ENCODE measurements at regions not wholly inside any gene's neighbourhood (a gene's known extent, or its start where the extent isn't known, plus 50 kb on each side); places are given as distances from the start of the nearest gene placed in this dataset.

DNA sequence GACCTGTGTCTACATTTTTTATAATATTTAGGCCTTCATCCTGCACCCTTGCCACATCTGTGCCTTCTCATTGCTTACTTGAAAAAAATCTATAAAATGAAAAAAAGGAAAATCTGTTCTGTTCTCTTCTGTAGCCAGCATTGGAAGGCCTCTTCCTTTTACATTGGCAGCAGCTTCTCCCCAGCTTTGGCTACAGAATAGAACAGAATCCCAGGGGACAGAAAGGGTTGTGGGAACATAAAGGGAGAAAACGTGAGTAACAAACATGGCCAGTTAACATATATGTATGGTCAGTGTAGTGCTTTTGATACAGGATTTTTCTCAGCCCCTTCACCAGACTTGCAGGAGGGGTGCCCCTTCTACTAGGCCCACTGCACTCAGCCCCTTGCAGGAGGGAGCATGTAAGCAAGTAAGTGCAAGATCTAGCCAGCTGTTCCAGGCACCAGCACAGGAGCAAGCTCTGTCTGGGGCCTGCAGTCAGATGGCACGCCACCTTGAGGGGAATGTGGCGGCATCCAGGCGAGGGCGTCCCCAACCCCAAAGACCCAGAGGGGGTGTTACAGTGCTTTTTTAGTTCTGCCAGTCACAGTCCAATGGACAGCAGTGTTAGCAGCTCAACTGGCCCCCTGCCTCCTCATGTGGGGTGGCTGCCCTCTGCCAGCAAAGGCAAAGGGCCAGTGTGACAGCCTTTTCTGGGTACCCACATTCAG, 330.5 kb upstream of the ZNF462 start:
- Histone ChIP-seq H3K4me1 (ENCODE audit: insufficient read depth) (no peaks in the 10 kb centered on the region), H3K36me3 (replicated peaks; ENCODE audit: insufficient read depth, low read depth) (no peaks in the 10 kb centered on the region), H3K9me3 (ENCODE audit: low read depth) (no peaks in the 10 kb centered on the region), H4K20me1 (ENCODE audit: insufficient read depth, poor library complexity, severe bottlenecking) (no peaks in the 10 kb centered on the region), H2AFZ (no peak overlapping the region), H3K4me2 (no peak overlapping the region), H3K4me3 (no peak overlapping the region), H3K27me3 (no peaks in the 10 kb centered on the region), H3K9me2 (replicated peaks; ENCODE audit: insufficient read depth) (no peaks in the 10 kb centered on the region), H3K79me2 (no peaks in the 10 kb centered on the region), H3K27ac (no peak overlapping the region)
- DNase-seq (ENCODE audit: low spot score) = no peak
- WGBS (ENCODE audit: low lambda C conversion rate, missing lambda C conversion rate) = 96% methylated on average over 5 of the region's 5 CpGs
- TF ChIP-seq EZH2 (IDR thresholded peaks at IDR 0.05; ENCODE audit: borderline replicate concordance) (no peak), EZH2phosphoT487 (IDR thresholded peaks at IDR 0.05; ENCODE audit: low read depth, severe bottlenecking, unreplicated experiment) (no peak)
- TF ChIP-seq, protein P1, sequence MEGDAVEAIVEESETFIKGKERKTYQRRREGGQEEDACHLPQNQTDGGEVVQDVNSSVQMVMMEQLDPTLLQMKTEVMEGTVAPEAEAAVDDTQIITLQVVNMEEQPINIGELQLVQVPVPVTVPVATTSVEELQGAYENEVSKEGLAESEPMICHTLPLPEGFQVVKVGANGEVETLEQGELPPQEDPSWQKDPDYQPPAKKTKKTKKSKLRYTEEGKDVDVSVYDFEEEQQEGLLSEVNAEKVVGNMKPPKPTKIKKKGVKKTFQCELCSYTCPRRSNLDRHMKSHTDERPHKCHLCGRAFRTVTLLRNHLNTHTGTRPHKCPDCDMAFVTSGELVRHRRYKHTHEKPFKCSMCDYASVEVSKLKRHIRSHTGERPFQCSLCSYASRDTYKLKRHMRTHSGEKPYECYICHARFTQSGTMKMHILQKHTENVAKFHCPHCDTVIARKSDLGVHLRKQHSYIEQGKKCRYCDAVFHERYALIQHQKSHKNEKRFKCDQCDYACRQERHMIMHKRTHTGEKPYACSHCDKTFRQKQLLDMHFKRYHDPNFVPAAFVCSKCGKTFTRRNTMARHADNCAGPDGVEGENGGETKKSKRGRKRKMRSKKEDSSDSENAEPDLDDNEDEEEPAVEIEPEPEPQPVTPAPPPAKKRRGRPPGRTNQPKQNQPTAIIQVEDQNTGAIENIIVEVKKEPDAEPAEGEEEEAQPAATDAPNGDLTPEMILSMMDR (IDR thresholded peaks at IDR 0.05; ENCODE audit: poor library complexity) = no peak

- no peak overlapping the region for H3K4me2 ChIP-seq
- H3K79me2 ChIP-seq = no peaks in the 10 kb centered on the region
- no peak overlapping the region for H3K4me3 ChIP-seq
- no peak overlapping the region for H2AFZ ChIP-seq
- H3K4me1 ChIP-seq (ENCODE audit: insufficient read depth) = no peaks in the 10 kb centered on the region
- TF ChIP-seq EZH2phosphoT487 (IDR thresholded peaks at IDR 0.05; ENCODE audit: low read depth, severe bottlenecking, unreplicated experiment) = no peak
- no peak for TF ChIP-seq EZH2 (IDR thresholded peaks at IDR 0.05; ENCODE audit: borderline replicate concordance)
- TF ChIP-seq, protein P1 (IDR thresholded peaks at IDR 0.05; ENCODE audit: poor library complexity) = no peak
- H3K9me2 ChIP-seq (replicated peaks; ENCODE audit: insufficient read depth) = no peaks in the 10 kb centered on the region
- H4K20me1 ChIP-seq (ENCODE audit: insufficient read depth, poor library complexity, severe bottlenecking) = no peaks in the 10 kb centered on the region
- H3K27ac ChIP-seq = no peak overlapping the region
- DNase-seq (ENCODE audit: low spot score) = no peak
- no peaks in the 10 kb centered on the region for H3K27me3 ChIP-seq
- H3K36me3 ChIP-seq (replicated peaks; ENCODE audit: insufficient read depth, low read depth) = no peaks in the 10 kb centered on the region
- H3K9me3 ChIP-seq (ENCODE audit: low read depth) = no peaks in the 10 kb centered on the region
- WGBS (ENCODE audit: low lambda C conversion rate, missing lambda C conversion rate) = 93% methylated on average over 3 of the region's 3 CpGs
These were observed 328.2 kb upstream of the ZNF462 start for GRCh38 chr9:106534800-106535199.

DNA sequence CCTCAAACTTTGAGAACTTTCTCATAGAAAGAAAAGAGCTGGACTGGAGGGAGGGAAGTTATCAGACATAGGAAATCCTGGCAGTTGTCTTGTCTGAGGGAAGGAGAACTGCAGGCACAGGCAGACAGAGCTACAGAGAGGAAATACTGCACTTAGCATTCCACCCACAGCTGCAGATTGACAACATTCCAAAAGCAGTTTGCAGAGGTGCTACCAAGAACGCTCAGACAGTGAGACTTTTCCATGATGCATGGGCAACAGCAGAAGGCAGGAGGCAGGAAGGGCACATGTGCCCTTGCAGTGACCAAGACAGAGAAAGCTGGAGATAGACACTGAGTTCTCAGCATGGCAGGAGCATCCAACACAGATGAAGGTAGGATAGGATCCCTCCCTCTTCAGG, 327.5 kb upstream of the ZNF462 start:
- no peaks in the 10 kb centered on the region for H3K4me1 ChIP-seq (ENCODE audit: insufficient read depth)
- DNase-seq (ENCODE audit: low spot score) = peak; percentile 6
- no peaks in the 10 kb centered on the region for H3K9me2 ChIP-seq (replicated peaks; ENCODE audit: insufficient read depth)
- WGBS (ENCODE audit: low lambda C conversion rate, missing lambda C conversion rate) = 50% methylated on average over 1 of the region's 1 CpG
- H4K20me1 ChIP-seq (ENCODE audit: insufficient read depth, poor library complexity, severe bottlenecking) = no peaks in the 10 kb centered on the region
- TF ChIP-seq, protein P1 (IDR thresholded peaks at IDR 0.05; ENCODE audit: poor library complexity) = no peak
- no peak for TF ChIP-seq EZH2phosphoT487 (IDR thresholded peaks at IDR 0.05; ENCODE audit: low read depth, severe bottlenecking, unreplicated experiment)
- no peak for TF ChIP-seq EZH2 (IDR thresholded peaks at IDR 0.05; ENCODE audit: borderline replicate concordance)
- H3K4me2 ChIP-seq = no peak overlapping the region
- H3K9me3 ChIP-seq (ENCODE audit: low read depth) = no peaks in the 10 kb centered on the region
- H3K27me3 ChIP-seq = no peaks in the 10 kb centered on the region
- no peaks in the 10 kb centered on the region for H3K79me2 ChIP-seq
- no peak overlapping the region for H3K27ac ChIP-seq
- H2AFZ ChIP-seq = no peak overlapping the region
- no peak overlapping the region for H3K4me3 ChIP-seq
- no peaks in the 10 kb centered on the region for H3K36me3 ChIP-seq (replicated peaks; ENCODE audit: insufficient read depth, low read depth)

All from hepatocyte (in vitro differentiated cells).